GM18499 (cell line): ENCODE measurements at regions not wholly inside any gene's neighbourhood (a gene's known extent, or its start where the extent isn't known, plus 50 kb on each side); places are given as distances from the start of the nearest gene placed in this dataset.
"Not testable (repeated sequence)": the region's sequence is repeated elsewhere in the genome, so short reads cannot be mapped to it uniquely, and the experiment has no call there.

Source experiments
- ATAC-seq: cut with Tn5 transposase; IDR thresholded peaks from one replicate; pipeline ENCODE4 v1.9.1; 2021; ENCODE audit warnings: moderate number of reproducible peaks; ENCODE audit not compliant: insufficient read depth, unreplicated experiment

GRCh38 chr17:63170795-63171194 lies 204.8 kb downstream of the TANC2 start:
- ATAC-seq = no peak

GRCh38 chr17:63171428-63172393 lies 205.7 kb downstream of the TANC2 start:
- ATAC-seq = no peak

DNA sequence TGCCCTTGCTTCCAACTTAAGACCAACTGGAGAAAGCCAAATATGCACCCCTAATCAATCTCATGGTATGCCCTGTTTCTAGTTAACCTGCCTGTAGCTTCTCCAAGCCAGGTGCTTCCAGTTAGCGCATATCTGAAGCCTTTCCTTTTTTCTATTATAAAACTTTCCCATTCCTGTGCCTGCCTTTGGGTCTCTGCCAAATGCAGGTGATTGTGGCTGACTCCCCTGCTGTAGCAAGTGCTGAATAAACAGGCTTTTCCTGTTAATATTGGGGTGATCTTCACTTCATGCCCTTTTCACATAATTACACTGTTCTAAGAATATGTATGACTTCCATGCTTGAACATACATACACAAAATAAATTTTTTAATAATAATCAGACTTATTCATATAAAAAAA lies 207.4 kb downstream of the TANC2 start:
- no peak for ATAC-seq

DNA sequence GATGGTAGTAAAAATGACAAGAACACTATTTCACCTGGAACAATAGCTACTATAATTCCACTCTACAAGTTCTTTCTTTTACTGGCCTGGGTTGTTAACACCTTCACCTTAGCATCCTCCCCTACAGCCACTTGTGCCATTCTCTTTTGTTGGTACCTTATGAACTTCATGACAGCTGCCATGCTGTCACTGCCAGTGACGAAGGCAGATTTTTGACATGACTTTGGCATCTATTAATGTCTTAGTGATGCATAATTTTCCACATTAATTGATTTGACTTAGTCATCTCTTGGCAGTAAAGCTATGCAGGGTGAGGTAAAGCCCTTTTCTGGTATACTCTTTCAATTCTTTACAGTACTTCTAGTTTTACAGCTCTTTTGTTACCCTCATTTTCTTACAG lies 207.9 kb downstream of the TANC2 start:
- no peak for ATAC-seq

DNA sequence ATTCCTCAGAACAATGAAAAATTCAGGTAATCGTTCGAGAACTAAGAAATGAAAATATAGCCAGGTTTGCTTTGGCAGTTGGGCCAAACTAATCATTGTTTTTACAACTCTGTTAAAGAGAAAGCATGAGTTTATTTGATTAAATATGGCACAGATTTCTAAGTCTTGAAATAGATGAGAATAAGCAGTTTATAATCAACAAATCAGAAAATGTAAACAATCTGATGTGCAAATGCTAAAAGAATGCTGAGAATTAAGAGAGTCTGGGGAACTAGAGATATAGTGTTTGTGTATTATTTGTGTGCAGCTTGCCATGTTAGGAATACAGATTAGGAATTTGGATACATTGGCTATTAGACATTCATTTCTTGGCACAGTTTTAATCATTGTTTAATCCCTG lies 212.5 kb downstream of the TANC2 start:
- ATAC-seq = no peak

- no peak for ATAC-seq
These were observed 215.8 kb downstream of the TANC2 start for GRCh38 chr17:63181856-63182255.

- no peak for ATAC-seq
These were observed 219.4 kb downstream of the TANC2 start for GRCh38 chr17:63185420-63185819.

DNA sequence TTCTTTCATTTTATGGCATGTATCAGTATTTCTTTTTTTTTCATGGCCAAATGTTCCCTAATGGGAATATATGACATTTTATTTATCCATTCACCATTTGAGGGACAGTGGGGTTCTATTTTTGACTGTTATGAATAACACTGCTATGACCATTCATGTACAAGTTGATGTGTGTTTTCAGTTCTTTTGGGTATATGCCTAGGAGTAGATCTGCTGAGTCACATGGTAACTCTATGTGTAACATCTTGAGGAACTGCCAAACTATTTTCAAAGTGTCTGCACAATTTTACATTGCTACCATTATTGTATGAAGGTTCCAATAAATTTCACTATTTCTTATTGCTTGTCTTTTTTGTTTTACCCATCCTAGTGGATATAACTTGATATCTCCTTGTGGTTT lies 223.0 kb downstream of the TANC2 start:
- no peak for ATAC-seq

DNA sequence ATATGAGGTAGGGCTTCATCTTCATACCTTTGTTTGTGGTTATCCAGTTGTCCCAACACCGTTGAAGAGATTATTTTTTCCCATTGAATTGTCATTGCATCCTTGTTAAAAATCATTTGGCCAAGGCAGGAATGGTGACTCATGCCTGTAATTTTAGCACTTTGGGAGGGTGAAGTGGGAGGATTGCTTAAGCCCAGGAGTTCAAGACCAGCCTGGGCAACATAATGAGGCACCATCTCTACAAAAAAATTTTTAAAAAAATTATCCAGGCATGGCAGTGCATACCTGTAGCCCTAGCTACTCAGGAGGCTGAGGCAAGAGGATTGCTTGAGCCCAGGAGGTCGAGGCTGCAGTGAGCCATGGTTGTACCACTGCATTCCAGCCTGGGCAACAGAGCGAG lies 223.9 kb downstream of the TANC2 start:
- no peak for ATAC-seq

DNA sequence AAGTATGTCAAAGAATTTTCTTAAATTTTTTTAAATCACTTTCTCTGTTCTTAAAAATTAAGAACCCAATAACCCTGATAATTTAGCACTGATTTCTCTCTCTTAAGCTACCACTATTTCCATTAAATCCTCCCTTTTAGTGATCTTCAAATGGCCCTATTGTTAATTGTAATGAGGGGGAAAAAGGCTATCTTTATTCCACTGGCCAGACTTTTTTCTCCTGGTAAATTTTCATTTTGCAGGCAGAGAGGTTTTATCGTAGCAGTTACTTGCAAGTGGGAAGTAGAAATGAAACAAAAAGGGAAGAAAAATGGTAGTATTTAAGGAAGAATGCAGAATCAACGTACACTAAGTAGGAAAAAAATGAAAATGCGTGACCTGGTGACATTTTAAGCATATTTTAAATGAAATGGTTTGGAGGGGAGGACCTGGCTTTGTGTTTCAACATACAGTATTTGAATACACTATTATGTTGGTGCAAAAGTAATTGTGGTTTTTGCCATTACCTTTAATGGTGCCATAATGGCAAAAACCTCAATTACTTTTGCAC lies 224.9 kb downstream of the TANC2 start:
- no peak for ATAC-seq

- ATAC-seq = no peak
These were observed 225.6 kb downstream of the TANC2 start for GRCh38 chr17:63191610-63192009.

GRCh38 chr17:63193827-63194226 lies 227.8 kb downstream of the TANC2 start:
- ATAC-seq = no peak

GRCh38 chr17:63196772-63197335 lies 230.8 kb downstream of the TANC2 start:
- no peak for ATAC-seq

GRCh38 chr17:63203652-63204051 lies 237.6 kb downstream of the TANC2 start:
- ATAC-seq = no peak

GRCh38 chr17:63221939-63222338 lies 224.2 kb downstream of the CYB561 start:
- ATAC-seq = no peak

GRCh38 chr17:63222655-63223054 lies 223.5 kb downstream of the CYB561 start:
- no peak for ATAC-seq

GRCh38 chr17:63223212-63223911 lies 222.7 kb downstream of the CYB561 start:
- ATAC-seq = no peak

DNA sequence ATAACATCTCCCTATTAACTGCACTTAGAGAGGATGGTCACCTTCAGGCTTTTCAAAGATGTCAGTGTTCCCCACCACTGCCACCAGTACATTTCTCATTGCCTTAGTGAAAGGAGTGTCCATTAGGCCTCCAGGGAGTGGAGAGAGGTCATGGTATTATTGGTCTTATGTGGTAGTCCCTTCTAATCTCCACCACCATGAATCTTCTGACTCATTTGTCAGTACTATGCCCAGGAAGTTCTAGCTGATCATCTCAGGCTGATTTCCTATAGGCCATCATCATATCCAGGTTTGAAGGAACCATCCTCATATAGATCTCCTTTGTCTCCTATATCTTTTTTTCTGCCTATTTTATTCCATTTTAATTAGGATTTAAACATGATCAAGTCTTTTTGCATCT lies 221.5 kb downstream of the CYB561 start:
- no peak for ATAC-seq

DNA sequence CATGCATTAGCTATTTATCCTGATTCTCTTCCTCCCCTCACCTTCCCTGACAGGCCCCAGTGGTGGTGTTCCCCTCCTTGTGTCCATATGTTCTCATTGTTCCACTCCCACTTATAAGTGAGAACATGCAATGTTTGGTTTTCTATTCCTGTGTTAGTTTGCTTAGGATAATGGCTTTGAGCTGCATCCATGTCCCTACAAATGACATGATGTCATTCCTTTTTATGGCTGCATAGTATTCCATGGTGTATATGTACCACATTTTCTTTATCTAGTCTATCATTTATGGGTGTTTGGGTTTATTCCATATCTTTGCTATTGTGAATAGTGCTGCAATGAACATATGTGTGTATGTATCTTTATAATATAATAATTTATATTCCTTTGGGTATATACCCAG lies 219.4 kb downstream of the CYB561 start:
- ATAC-seq = not testable (repeated sequence)

- ATAC-seq = not testable (repeated sequence)
These were observed 215.0 kb downstream of the CYB561 start for GRCh38 chr17:63231015-63231620.
